Suprapubic skin (tissue), 4 donors: ENCODE measurements at regions not wholly inside any gene's neighbourhood (a gene's known extent, or its start where the extent isn't known, plus 50 kb on each side); places are given as distances from the start of the nearest gene placed in this dataset.

Source experiments
- DNase-seq, 2 donors: peaks; one replicate each; pipeline ENCODE4 v3.0.0-alpha.2; 2019; ENCODE audit warnings: low spot score in 2 of 2
- H3K27ac ChIP-seq: fragments of 200-600 bp; sonication (generic); one replicate; pipeline ENCODE4 v1.5.1; 2019
- H3K27me3 ChIP-seq: fragments of 200-600 bp; sonication (generic); one replicate; pipeline ENCODE4 v1.5.1; 2019
- H3K36me3 ChIP-seq: fragments of 200-600 bp; sonication (generic); one replicate; pipeline ENCODE4 v1.5.1; 2019
- H3K4me1 ChIP-seq: fragments of 200-600 bp; sonication (generic); one replicate; pipeline ENCODE4 v1.5.1; 2019
- H3K4me3 ChIP-seq: fragments of 200-600 bp; sonication (generic); one replicate; pipeline ENCODE4 v1.5.1; 2019; ENCODE audit warnings: mild to moderate bottlenecking
- H3K9me3 ChIP-seq: fragments of 200-600 bp; sonication (generic); one replicate; pipeline ENCODE4 v1.5.1; 2019
- CTCF ChIP-seq, 2 donors: fragments of 200-600 bp in 1 of 2; fragments of 450-650 bp in 1 of 2; sonication (generic) in 1 of 2; IDR thresholded peaks; one replicate each; pipeline ENCODE4 v1.5.1; 2016 to 2019; ENCODE audit warnings: antibody characterized with exemption in 2 of 2, mild to moderate bottlenecking in 1 of 2, moderate library complexity in 1 of 2
- EP300 ChIP-seq: sonication (generic); formaldehyde crosslinking; IDR thresholded peaks from one replicate; pipeline ENCODE4 v1.6.1; 2017; ENCODE audit warnings: antibody characterized with exemption
- POLR2A ChIP-seq, 2 donors: fragments of 450-650 bp; IDR thresholded peaks; one replicate each; pipeline ENCODE4 v1.6.1; 2017; ENCODE audit warnings: antibody characterized with exemption in 2 of 2, mild to moderate bottlenecking in 2 of 2, moderate library complexity in 2 of 2
- POLR2AphosphoS5 ChIP-seq, 3 donors: sonication (generic); formaldehyde crosslinking; IDR thresholded peaks; one replicate each; pipeline ENCODE4 v1.6.1; 2017; ENCODE audit warnings: antibody characterized with exemption in 3 of 3
- WGBS: methylation state at CpG from one replicate; pipeline ENCODE4 v1.1.5; 2018; 5-methylcytosine and 5-hydroxymethylcytosine counted together

DNA sequence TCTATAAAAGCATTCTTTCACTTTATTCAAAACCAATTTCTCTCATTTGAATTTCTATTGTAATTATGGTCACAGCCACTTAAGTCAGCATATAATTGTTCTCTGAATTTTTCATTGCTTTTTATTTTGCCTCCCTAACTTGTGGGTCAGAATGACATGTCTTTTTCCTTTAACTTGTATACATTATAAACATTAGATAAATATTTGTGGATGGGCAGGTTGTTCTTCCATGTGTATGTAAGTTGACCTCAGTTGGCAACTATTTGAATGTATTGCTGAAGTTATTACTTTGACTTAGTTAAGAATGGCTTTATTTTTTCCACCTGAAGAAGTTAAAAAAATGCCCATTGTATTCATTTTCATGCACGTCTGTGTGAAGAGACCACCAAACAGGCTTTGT is 83.0 kb upstream of the MAP3K7 start:
- WGBS: 73% methylated on average over 1 of the region's 1 CpG
- Histone ChIP-seq H3K9me3 (no peaks in the 10 kb centered on the region), H3K27ac (no peak overlapping the region), H3K4me3 (no peak overlapping the region), H3K4me1 (no peaks in the 10 kb centered on the region), H3K36me3 (no peaks in the 10 kb centered on the region), H3K27me3 (no peaks in the 10 kb centered on the region)
- no peak for DNase-seq
- TF ChIP-seq POLR2A (IDR thresholded peaks at IDR 0.05) (no peak), POLR2AphosphoS5 (IDR thresholded peaks at IDR 0.05) (no peak), CTCF (IDR thresholded peaks at IDR 0.05) (no peak), EP300 (no peak)

GRCh38 chr6:90669420-90669819 is 82.5 kb upstream of the MAP3K7 start:
- no peak for TF ChIP-seq POLR2A (IDR thresholded peaks at IDR 0.05)
- TF ChIP-seq CTCF (IDR thresholded peaks at IDR 0.05): no peak
- no peak for TF ChIP-seq POLR2AphosphoS5 (IDR thresholded peaks at IDR 0.05)
- no peak for TF ChIP-seq EP300
- H3K4me3 ChIP-seq: no peak overlapping the region
- no peak for DNase-seq
- WGBS: 74% methylated on average over 2 of the region's 2 CpGs
- H3K27me3 ChIP-seq: no peaks in the 10 kb centered on the region
- H3K9me3 ChIP-seq: no peaks in the 10 kb centered on the region
- H3K4me1 ChIP-seq: no peaks in the 10 kb centered on the region
- H3K27ac ChIP-seq: no peak overlapping the region
- no peaks in the 10 kb centered on the region for H3K36me3 ChIP-seq

DNA sequence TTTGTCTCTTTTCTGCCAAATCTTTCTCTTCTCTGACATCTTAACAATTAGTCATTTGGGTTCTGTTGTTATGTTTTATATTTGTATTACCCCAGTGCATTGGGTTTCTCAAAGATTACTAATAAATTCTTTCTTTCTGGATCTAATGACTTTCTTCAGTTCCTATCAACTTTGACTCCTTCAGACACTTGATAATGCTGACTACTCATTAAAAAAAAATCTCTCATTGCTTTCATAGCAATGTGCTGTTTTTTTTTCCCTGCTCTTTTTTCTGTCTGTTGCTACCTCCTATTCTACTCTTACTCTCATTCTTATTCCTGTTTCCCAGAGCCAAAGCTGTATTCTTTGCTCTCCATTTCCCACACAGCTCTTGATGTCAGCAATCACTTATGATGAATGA is 81.3 kb upstream of the MAP3K7 start:
- Histone ChIP-seq H3K4me3 (no peak overlapping the region), H3K27me3 (no peaks in the 10 kb centered on the region), H3K4me1 (no peaks in the 10 kb centered on the region), H3K27ac (no peak overlapping the region), H3K9me3 (no peaks in the 10 kb centered on the region), H3K36me3 (no peaks in the 10 kb centered on the region)
- TF ChIP-seq POLR2AphosphoS5 (IDR thresholded peaks at IDR 0.05) (no peak), EP300 (no peak), POLR2A (IDR thresholded peaks at IDR 0.05) (no peak), CTCF (IDR thresholded peaks at IDR 0.05) (no peak)
- no peak for DNase-seq

DNA sequence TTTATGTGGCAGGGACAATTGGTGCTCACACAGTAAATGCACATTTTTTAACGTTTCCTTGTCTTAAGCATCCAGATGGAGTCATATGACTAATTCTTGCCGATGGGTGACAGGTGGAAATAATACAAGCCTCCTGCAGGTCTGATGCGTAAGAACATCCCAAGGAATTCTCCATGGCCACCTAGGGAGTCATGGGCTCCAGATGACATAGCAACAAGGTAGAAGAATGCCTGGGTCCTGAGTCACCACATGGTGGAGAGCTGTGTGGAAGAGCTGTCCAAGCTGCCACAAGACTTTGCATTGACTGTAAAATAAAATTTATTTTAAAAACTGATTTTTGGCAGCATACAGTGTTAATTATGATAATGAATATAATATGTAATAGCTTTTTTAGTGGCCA is 77.0 kb upstream of the MAP3K7 start:
- Histone ChIP-seq H3K27ac (no peak overlapping the region), H3K36me3 (no peaks in the 10 kb centered on the region), H3K4me3 (no peak overlapping the region), H3K9me3 (no peaks in the 10 kb centered on the region), H3K27me3 (no peaks in the 10 kb centered on the region), H3K4me1 (no peaks in the 10 kb centered on the region)
- no peak for TF ChIP-seq EP300
- TF ChIP-seq CTCF (IDR thresholded peaks at IDR 0.05): no peak
- no peak for TF ChIP-seq POLR2AphosphoS5 (IDR thresholded peaks at IDR 0.05)
- TF ChIP-seq POLR2A (IDR thresholded peaks at IDR 0.05): no peak
- DNase-seq: no peak
- 84% methylated on average over 3 of the region's 3 CpGs for WGBS

DNA sequence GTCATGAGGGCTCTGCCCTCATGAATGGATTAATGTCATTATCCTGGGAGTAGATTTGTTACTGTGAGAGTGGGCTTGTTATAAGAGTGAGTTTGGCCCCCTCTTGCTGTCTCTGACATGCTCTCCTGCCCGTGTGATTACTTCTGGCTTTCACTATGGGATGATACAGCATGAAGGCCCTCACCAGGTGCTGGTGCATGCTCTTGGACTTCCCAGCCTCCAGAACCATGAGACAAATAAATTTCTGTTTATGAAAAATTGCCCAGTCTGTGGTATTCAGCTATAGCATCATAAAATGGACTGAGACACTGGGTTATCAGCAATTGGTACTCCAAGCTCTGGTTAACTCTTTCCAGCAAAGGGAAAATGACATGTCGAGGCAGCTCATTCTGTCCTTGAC is 76.2 kb upstream of the MAP3K7 start:
- WGBS: 52% methylated on average over 2 of the region's 2 CpGs
- H3K27ac ChIP-seq: no peak overlapping the region
- no peaks in the 10 kb centered on the region for H3K36me3 ChIP-seq
- DNase-seq: no peak
- H3K4me3 ChIP-seq: no peak overlapping the region
- H3K9me3 ChIP-seq: no peaks in the 10 kb centered on the region
- no peak for TF ChIP-seq POLR2A (IDR thresholded peaks at IDR 0.05)
- no peak for TF ChIP-seq CTCF (IDR thresholded peaks at IDR 0.05)
- TF ChIP-seq POLR2AphosphoS5 (IDR thresholded peaks at IDR 0.05): no peak
- no peak for TF ChIP-seq EP300
- H3K4me1 ChIP-seq: no peaks in the 10 kb centered on the region
- H3K27me3 ChIP-seq: no peaks in the 10 kb centered on the region
